GM21526 (cell line): ENCODE measurements at regions not wholly inside any gene's neighbourhood (a gene's known extent, or its start where the extent isn't known, plus 50 kb on each side); places are given as distances from the start of the nearest gene placed in this dataset.

Source experiments
- ATAC-seq: cut with Tn5 transposase; IDR thresholded peaks from one replicate; pipeline ENCODE4 v1.9.1; 2021; ENCODE audit warnings: moderate library complexity; ENCODE audit not compliant: unreplicated experiment, low FRiP score

GRCh38 chr2:21279525-21279924 is 155.8 kb downstream of the TDRD15 start:
- ATAC-seq, result no peak

- ATAC-seq, result no peak
Observed at GRCh38 chr2:21280793-21281192, 157.0 kb downstream of the TDRD15 start.

GRCh38 chr2:21281384-21281783 is 157.6 kb downstream of the TDRD15 start:
- ATAC-seq, result no peak

- no peak for ATAC-seq
Observed at GRCh38 chr2:21281791-21282514, 158.2 kb downstream of the TDRD15 start.

- ATAC-seq, result no peak
Observed at GRCh38 chr2:21282515-21282898, 158.7 kb downstream of the TDRD15 start.

- no peak for ATAC-seq
Observed at GRCh38 chr2:21288299-21288698, 164.5 kb downstream of the TDRD15 start.

- no peak for ATAC-seq
Observed at GRCh38 chr2:21288739-21289520, 165.2 kb downstream of the TDRD15 start.

GRCh38 chr2:21289551-21289950 is 165.8 kb downstream of the TDRD15 start:
- no peak for ATAC-seq

- ATAC-seq, result no peak
Observed at GRCh38 chr2:21289989-21290388, 166.2 kb downstream of the TDRD15 start.

- no peak for ATAC-seq
Observed at GRCh38 chr2:21291426-21291825, 167.7 kb downstream of the TDRD15 start.

GRCh38 chr2:21294446-21294845 is 170.7 kb downstream of the TDRD15 start:
- no peak for ATAC-seq

- no peak for ATAC-seq
Observed at GRCh38 chr2:21299411-21299810, 175.6 kb downstream of the TDRD15 start.

GRCh38 chr2:21301871-21302455 is 178.2 kb downstream of the TDRD15 start:
- no peak for ATAC-seq

- no peak for ATAC-seq
Observed at GRCh38 chr2:21303876-21304275, 180.1 kb downstream of the TDRD15 start.

- ATAC-seq, result no peak
Observed at GRCh38 chr2:21305581-21305980, 181.8 kb downstream of the TDRD15 start.

- ATAC-seq, result no peak
Observed at GRCh38 chr2:21306235-21306634, 182.5 kb downstream of the TDRD15 start.

GRCh38 chr2:21307037-21307436 is 183.3 kb downstream of the TDRD15 start:
- ATAC-seq, result no peak

GRCh38 chr2:21310493-21310892 is 186.7 kb downstream of the TDRD15 start:
- no peak for ATAC-seq

- no peak for ATAC-seq
Observed at GRCh38 chr2:21314322-21314835, 190.6 kb downstream of the TDRD15 start.

- ATAC-seq, result peak; percentile 93
Observed at GRCh38 chr2:21317131-21317530, 193.4 kb downstream of the TDRD15 start.

GRCh38 chr2:21318263-21318662 is 194.5 kb downstream of the TDRD15 start:
- no peak for ATAC-seq
